ENCODE measurements at regions not wholly inside any gene's neighbourhood (a gene's known extent, or its start where the extent isn't known, plus 50 kb on each side); places are given as distances from the start of the nearest gene placed in this dataset.
"Not testable (repeated sequence)": the region's sequence is repeated elsewhere in the genome, so short reads cannot be mapped to it uniquely, and the experiment has no call there.

DNA sequence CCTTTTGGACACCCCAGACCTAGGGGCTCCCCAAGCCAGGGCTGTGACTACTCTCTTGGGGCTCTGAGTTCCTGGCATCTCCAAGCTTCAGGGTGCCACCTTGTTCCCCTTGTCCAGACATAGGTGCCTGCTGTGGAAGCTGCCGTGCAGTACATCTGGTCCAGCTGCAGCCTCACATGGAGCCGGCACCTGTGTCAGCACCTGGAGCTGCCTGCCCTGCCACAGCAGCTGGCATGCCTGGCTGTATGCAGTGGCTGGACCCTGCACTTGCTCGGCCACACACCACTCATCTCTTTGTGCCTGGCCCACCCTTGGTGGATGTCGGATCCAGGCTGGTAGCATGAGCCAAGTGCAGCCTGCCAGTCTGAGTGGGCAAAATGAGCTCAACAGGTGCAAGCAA, 775.8 kb downstream of the CDH11 start:
- H3K4me3 Mint-ChIP-seq, result no peak overlapping the region
- H3K36me3 ChIP-seq (ENCODE audit: control insufficient read depth, insufficient read depth, low read length), result no peaks in the 10 kb centered on the region
- no peak overlapping the region for H3K4me3 ChIP-seq (ENCODE audit: low read length)
- 92% methylated on average over 4 of the region's 4 CpGs for WGBS (ENCODE audit: insufficient coverage)
- H3K27me3 Mint-ChIP-seq (ENCODE audit: low read depth in 2 of 2), result no peaks in the 10 kb centered on the region
- H3K27ac ChIP-seq (ENCODE audit: low read length), result no peak overlapping the region
- peaks cover 10 to 12% of the 10 kb centered on the region in 2 donors for H3K9me3 Mint-ChIP-seq
- no peaks in the 10 kb centered on the region for H3K4me1 ChIP-seq (ENCODE audit: control insufficient read depth, insufficient read depth, low read length)
- H3K4me1 Mint-ChIP-seq, result no peaks in the 10 kb centered on the region
- no peaks in the 10 kb centered on the region for H3K27me3 ChIP-seq (ENCODE audit: control insufficient read depth, insufficient read depth, low read length)
- H3K27ac Mint-ChIP-seq, result no peak overlapping the region
- DNase-seq, result no peak
- intact Hi-C loops (cut with micrococcal nuclease), result no loop called here
- ATAC-seq, result no peak
- TF ChIP-seq, protein P1, sequence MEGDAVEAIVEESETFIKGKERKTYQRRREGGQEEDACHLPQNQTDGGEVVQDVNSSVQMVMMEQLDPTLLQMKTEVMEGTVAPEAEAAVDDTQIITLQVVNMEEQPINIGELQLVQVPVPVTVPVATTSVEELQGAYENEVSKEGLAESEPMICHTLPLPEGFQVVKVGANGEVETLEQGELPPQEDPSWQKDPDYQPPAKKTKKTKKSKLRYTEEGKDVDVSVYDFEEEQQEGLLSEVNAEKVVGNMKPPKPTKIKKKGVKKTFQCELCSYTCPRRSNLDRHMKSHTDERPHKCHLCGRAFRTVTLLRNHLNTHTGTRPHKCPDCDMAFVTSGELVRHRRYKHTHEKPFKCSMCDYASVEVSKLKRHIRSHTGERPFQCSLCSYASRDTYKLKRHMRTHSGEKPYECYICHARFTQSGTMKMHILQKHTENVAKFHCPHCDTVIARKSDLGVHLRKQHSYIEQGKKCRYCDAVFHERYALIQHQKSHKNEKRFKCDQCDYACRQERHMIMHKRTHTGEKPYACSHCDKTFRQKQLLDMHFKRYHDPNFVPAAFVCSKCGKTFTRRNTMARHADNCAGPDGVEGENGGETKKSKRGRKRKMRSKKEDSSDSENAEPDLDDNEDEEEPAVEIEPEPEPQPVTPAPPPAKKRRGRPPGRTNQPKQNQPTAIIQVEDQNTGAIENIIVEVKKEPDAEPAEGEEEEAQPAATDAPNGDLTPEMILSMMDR (IDR thresholded peaks at IDR 0.05), result no peak
- peaks cover 15% of the 10 kb centered on the region for H3K9me3 ChIP-seq (ENCODE audit: control insufficient read depth, insufficient read depth, low read length)
- H3K36me3 Mint-ChIP-seq, result no peaks in the 10 kb centered on the region

DNA sequence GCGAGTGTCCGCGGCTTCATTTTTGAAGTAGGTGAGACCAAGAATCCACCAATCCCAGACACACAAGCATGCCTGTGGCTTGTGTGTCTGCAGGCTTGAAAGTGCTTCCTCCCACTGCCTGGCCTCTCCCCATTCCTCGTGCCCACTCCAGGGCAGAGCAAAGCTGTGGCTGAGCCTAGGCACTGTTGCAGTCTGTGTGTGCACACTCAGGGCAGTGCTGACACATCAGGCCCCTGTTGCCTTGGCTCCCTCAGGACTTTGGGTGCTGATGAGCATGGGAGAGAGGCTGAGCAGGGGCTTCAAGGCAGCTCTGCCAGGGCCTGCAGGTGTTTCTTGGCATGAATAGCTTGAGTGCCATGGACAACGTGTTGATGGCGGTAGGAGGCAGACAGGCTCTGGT, 776.7 kb downstream of the CDH11 start:
- intact Hi-C loops (cut with micrococcal nuclease), result no loop called here
- H3K27me3 ChIP-seq (ENCODE audit: control insufficient read depth, insufficient read depth, low read length), result no peaks in the 10 kb centered on the region

DNA sequence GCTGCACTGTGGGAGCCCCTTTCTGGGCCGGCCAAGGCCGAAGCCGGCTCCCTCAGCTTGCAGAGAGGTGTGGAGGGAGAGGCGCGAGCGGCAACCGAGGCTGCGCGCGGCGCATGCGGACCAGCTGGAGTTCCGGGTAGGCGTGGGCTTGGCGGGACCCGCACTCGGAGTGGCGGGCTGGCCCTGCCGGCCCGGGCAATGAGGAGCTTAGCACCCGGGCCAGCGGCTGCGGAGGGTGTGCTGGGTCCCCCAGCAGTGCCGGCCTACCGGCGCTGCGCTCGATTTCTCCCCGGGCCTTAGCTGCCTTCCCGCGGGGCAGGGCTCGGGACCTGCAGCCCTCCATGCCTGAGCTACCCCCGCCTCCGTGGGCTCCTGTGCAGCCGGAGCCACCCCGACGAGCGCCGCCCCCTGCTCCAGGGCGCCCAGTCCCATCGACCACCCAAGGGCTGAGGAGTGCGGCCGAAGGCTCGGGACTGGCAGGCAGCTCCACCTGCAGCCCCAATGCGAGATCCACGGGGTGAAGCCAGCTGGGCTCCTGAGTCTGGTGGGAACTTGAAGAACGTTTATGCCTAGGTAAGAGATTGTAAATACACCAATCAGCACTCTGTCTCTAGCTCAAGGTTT, 777.9 kb downstream of the CDH11 start:
- H3K27ac Mint-ChIP-seq; intact Hi-C loops (cut with micrococcal nuclease); H3K27ac ChIP-seq (ENCODE audit: low read length); H3K4me3 Mint-ChIP-seq; H3K4me1 ChIP-seq (ENCODE audit: control insufficient read depth, insufficient read depth, low read length); H3K36me3 ChIP-seq (ENCODE audit: control insufficient read depth, insufficient read depth, low read length); H3K4me3 ChIP-seq (ENCODE audit: low read length); H3K36me3 Mint-ChIP-seq; ATAC-seq; H3K27me3 ChIP-seq (ENCODE audit: control insufficient read depth, insufficient read depth, low read length); H3K27me3 Mint-ChIP-seq (ENCODE audit: low read depth in 2 of 2); DNase-seq; H3K4me1 Mint-ChIP-seq: not testable (repeated sequence)
- WGBS (ENCODE audit: insufficient coverage), result 96% methylated on average over 46 of the region's 47 CpGs
- peaks cover 15% of the 10 kb centered on the region for H3K9me3 ChIP-seq (ENCODE audit: control insufficient read depth, insufficient read depth, low read length)
- peaks cover 9 to 12% of the 10 kb centered on the region in 2 donors for H3K9me3 Mint-ChIP-seq

More for the DNA sequence above, 776.7 kb downstream of the CDH11 start:
- 94% methylated on average over 6 of the region's 6 CpGs for WGBS (ENCODE audit: insufficient coverage)
- no peak overlapping the region for H3K27ac ChIP-seq (ENCODE audit: low read length)
- no peak overlapping the region for H3K27ac Mint-ChIP-seq
- H3K9me3 Mint-ChIP-seq, result peaks cover 7 to 10% of the 10 kb centered on the region in 2 donors
- no peaks in the 10 kb centered on the region for H3K4me1 Mint-ChIP-seq
- H3K27me3 Mint-ChIP-seq (ENCODE audit: low read depth in 2 of 2), result no peaks in the 10 kb centered on the region
- DNase-seq (no peak), ATAC-seq (no peak)
- H3K4me1 ChIP-seq (ENCODE audit: control insufficient read depth, insufficient read depth, low read length), result no peaks in the 10 kb centered on the region
- no peaks in the 10 kb centered on the region for H3K36me3 Mint-ChIP-seq
- no peaks in the 10 kb centered on the region for H3K36me3 ChIP-seq (ENCODE audit: control insufficient read depth, insufficient read depth, low read length)
- peaks cover 15% of the 10 kb centered on the region for H3K9me3 ChIP-seq (ENCODE audit: control insufficient read depth, insufficient read depth, low read length)
- TF ChIP-seq, protein P1 (IDR thresholded peaks at IDR 0.05), result no peak
- H3K4me3 Mint-ChIP-seq, result no peak overlapping the region
- H3K4me3 ChIP-seq (ENCODE audit: low read length), result no peak overlapping the region

DNA sequence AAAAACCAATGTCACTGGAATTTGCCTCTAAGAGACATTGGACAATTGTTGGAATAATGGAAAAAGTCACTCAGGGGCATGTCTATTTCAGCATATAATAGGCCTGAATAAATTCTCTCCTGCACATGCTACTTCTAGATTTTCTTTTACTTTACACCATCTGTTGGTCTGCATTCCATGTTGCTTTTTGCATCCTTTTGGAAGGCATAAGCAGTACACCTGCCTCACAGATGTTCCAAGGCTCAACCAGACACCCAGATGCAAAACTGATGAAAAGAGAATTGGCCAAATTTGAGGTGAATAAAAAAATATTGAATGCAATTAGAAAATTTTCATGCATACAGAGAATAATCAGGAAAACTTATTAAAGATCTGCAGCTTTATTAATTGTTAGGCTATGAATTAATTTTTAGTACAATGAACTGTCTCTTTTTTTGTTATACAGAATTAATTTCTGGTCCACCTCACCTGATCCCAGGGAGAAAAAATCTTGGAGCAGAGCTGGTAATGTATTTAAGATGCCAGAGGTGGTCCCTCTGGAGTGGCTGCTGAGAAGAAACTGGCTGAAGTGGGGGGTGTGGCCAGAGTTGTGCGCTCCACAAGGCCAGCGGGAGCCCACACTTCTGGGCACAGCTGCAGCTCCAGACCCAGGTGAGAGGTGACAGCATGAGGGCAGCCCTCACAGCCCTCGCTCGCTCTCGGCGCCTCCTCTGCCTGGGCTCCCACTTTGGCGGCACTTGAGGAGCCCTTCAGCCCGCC, 778.6 kb downstream of the CDH11 start:
- Mint-ChIP-seq H3K36me3 (no peaks in the 10 kb centered on the region), H3K4me3 (no peak overlapping the region), H3K9me3 (peaks cover 13 to 16% of the 10 kb centered on the region in 2 donors), H3K4me1 (no peaks in the 10 kb centered on the region), H3K27me3 (ENCODE audit: low read depth in 2 of 2) (no peaks in the 10 kb centered on the region), H3K27ac (no peak overlapping the region)
- intact Hi-C loops (cut with micrococcal nuclease), result no loop called here
- peaks cover 18% of the 10 kb centered on the region for H3K9me3 ChIP-seq (ENCODE audit: control insufficient read depth, insufficient read depth, low read length)
- 94% methylated on average over 8 of the region's 8 CpGs for WGBS (ENCODE audit: insufficient coverage)
- H3K4me1 ChIP-seq (ENCODE audit: control insufficient read depth, insufficient read depth, low read length), result no peaks in the 10 kb centered on the region
- H3K4me3 ChIP-seq (ENCODE audit: low read length), result no peak overlapping the region
- no peaks in the 10 kb centered on the region for H3K27me3 ChIP-seq (ENCODE audit: control insufficient read depth, insufficient read depth, low read length)
- TF ChIP-seq, protein P1 (IDR thresholded peaks at IDR 0.05), result no peak
- no peaks in the 10 kb centered on the region for H3K36me3 ChIP-seq (ENCODE audit: control insufficient read depth, insufficient read depth, low read length)
- no peak for DNase-seq
- ATAC-seq, result no peak
- no peak overlapping the region for H3K27ac ChIP-seq (ENCODE audit: low read length)

DNA sequence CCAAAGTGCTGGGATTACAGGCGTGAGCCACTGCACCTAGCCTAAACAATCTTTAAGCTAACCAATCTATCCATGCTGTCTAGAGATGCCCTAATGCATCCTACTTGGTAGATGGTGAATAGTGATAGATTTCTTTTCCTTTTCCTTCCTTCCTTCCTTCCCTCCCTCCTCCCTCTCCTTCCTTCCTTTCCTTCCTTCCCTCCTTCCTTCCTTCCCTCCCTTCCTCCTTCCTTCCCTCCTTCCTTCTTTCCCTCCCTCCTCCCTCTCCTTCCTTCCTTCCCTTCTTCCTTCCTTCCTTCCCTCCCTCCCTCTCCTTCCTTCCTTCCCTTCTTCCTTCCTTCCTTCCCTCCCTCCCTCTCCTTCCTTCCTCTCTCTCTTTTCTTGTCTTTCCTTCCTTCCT, 780.5 kb downstream of the CDH11 start:
- H3K27me3 Mint-ChIP-seq (ENCODE audit: low read depth in 2 of 2); H3K4me3 ChIP-seq (ENCODE audit: low read length); H3K27ac ChIP-seq (ENCODE audit: low read length); H3K4me1 ChIP-seq (ENCODE audit: control insufficient read depth, insufficient read depth, low read length); H3K4me1 Mint-ChIP-seq; H3K4me3 Mint-ChIP-seq; intact Hi-C loops (cut with micrococcal nuclease); H3K27ac Mint-ChIP-seq; H3K36me3 Mint-ChIP-seq; ATAC-seq; DNase-seq; H3K27me3 ChIP-seq (ENCODE audit: control insufficient read depth, insufficient read depth, low read length); H3K36me3 ChIP-seq (ENCODE audit: control insufficient read depth, insufficient read depth, low read length): not testable (repeated sequence)
- peaks cover 18% of the 10 kb centered on the region for H3K9me3 ChIP-seq (ENCODE audit: control insufficient read depth, insufficient read depth, low read length)
- WGBS (ENCODE audit: insufficient coverage), result 78% methylated on average over 1 of the region's 1 CpG
- peaks cover 14 to 17% of the 10 kb centered on the region in 2 donors for H3K9me3 Mint-ChIP-seq

All from natural killer cell (primary cell).